Transverse colon (tissue), 4 donors: ENCODE measurements at regions not wholly inside any gene's neighbourhood (a gene's known extent, or its start where the extent isn't known, plus 50 kb on each side); places are given as distances from the start of the nearest gene placed in this dataset.

Experiments
- CTCF ChIP-seq, 5 experiments: fragments of 200-600 bp in 3 of 5; fragments of 450-650 bp in 2 of 5; sonication (generic) in 3 of 5; IDR thresholded peaks; 1 replicate in 2 of 5; 2 replicates in 3 of 5; pipeline ENCODE4 v1.5.1; 2016 to 2017; ENCODE audit warnings: antibody characterized with exemption in 5 of 5, inconsistent platforms in 3 of 5, mild to moderate bottlenecking in 2 of 5, moderate library complexity in 1 of 5
- POLR2A ChIP-seq: fragments of 450-650 bp; IDR thresholded peaks from one replicate; pipeline ENCODE4 v1.6.1; 2016; ENCODE audit warnings: antibody characterized with exemption, mild to moderate bottlenecking, moderate library complexity
- POLR2AphosphoS5 ChIP-seq, 3 donors: sonication (generic); formaldehyde crosslinking; IDR thresholded peaks; one replicate each; pipeline ENCODE4 v1.6.1; 2016; ENCODE audit warnings: antibody characterized with exemption in 3 of 3

- TF ChIP-seq CTCF (IDR thresholded peaks at IDR 0.05) (no peak), POLR2A (no peak), POLR2AphosphoS5 (IDR thresholded peaks at IDR 0.05) (no peak)
Measured at GRCh38 chr1:94592571-94592920, 51.0 kb upstream of the F3 start.
